ENCODE measurements at regions not wholly inside any gene's neighbourhood (a gene's known extent, or its start where the extent isn't known, plus 50 kb on each side); places are given as distances from the start of the nearest gene placed in this dataset.

DNA sequence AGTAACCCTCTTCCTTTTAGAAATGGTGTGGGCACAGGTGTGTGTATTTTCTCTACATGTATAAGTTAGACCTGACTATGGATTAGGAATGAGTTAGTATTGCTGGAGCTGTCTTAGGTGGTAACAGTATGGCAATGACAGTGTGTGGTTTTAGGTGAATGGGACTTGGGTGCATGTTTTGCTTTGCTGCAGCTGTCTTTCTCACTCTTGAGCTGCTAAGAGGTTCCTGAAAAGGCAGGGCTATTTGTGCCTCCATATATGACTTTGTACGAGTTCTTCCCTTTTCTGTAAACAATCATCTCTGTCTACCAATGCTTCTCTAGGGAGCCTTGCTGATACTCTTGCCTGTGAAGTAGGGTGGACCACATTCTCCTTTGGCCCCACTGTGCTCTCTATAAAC, 234.8 kb upstream of the HHIP start:
- CTCF ChIA-PET (ENCODE audit: partially characterized antibody), result no interaction called here
- H2BK12ac ChIP-seq (ENCODE audit: low read depth, low read length), result no peak overlapping the region
- no peak overlapping the region for H3K4me3 ChIP-seq (ENCODE audit: extremely low read depth in 1 of 4, insufficient read depth in 2 of 4, low read depth in 3 of 4, low read length in 4 of 4)
- H4K20me1 ChIP-seq (replicated peaks in 1 of 2; ENCODE audit: control insufficient read depth in 1 of 2, insufficient read depth in 2 of 2, low read length in 2 of 2), result no peaks in the 10 kb centered on the region
- no peaks in the 10 kb centered on the region for H3K79me1 ChIP-seq (ENCODE audit: low read depth, low read length)
- DNase-seq (ENCODE audit: low read depth in 1 of 2, low spot score in 2 of 2) (no peak), FAIRE-seq (no peak)
- H3K23ac ChIP-seq (ENCODE audit: insufficient read length), result no peak overlapping the region
- H3K9ac ChIP-seq (replicated peaks in 1 of 4; ENCODE audit: extremely low read depth in 1 of 4, low read depth in 3 of 4, low read length in 3 of 4), result no peak overlapping the region
- H2AFZ ChIP-seq (ENCODE audit: low read length), result no peak overlapping the region
- no peaks in the 10 kb centered on the region for H3K79me2 ChIP-seq (ENCODE audit: control insufficient read depth in 1 of 2, insufficient read depth in 2 of 2, low read length in 2 of 2)
- no peak overlapping the region for H3K4ac ChIP-seq (replicated peaks; ENCODE audit: insufficient read length, low read depth, low read length)
- no peak overlapping the region for H3K27ac ChIP-seq (ENCODE audit: low read depth, low read length)
- H2BK120ac ChIP-seq (replicated peaks; ENCODE audit: low read depth, low read length), result no peak overlapping the region
- no peak overlapping the region for H2AK5ac ChIP-seq (ENCODE audit: low read depth, low read length)
- no peak overlapping the region for H3K56ac ChIP-seq (replicated peaks; ENCODE audit: insufficient read length, low read depth, low read length)
- POLR2A ChIA-PET (ENCODE audit: partially characterized antibody), result no interaction called here
- H3K18ac ChIP-seq (ENCODE audit: extremely low read depth, low read length), result no peak overlapping the region
- no peak overlapping the region for H3K14ac ChIP-seq (ENCODE audit: insufficient read length)
- 77% methylated on average over 1 of the region's 1 CpG; no CpG with 5 or more reads in 1 of the 2 experiments for WGBS, 2 experiments (ENCODE audit: extremely low coverage in 1 of 2, insufficient coverage in 1 of 2, insufficient read length in 1 of 2, insufficient replicate concordance in 2 of 2, low coverage in 1 of 2, low lambda C conversion rate in 2 of 2, missing lambda C conversion rate in 1 of 2)
- H4K5ac ChIP-seq (ENCODE audit: insufficient read length, low read depth, low read length), result no peak overlapping the region
- no peak overlapping the region for H3K4me2 ChIP-seq (ENCODE audit: insufficient read depth in 1 of 2, low read depth in 2 of 2, low read length in 2 of 2)
- no peaks in the 10 kb centered on the region for H3K9me3 ChIP-seq (ENCODE audit: insufficient read depth in 2 of 2, low read depth in 1 of 2, low read length in 1 of 2)
- H3K4me1 ChIP-seq (replicated peaks in 1 of 4; ENCODE audit: control insufficient read depth in 3 of 4, insufficient read depth in 4 of 4, low read length in 3 of 4), result no peaks in the 10 kb centered on the region
- H3K23me2 ChIP-seq (ENCODE audit: low read depth, low read length), result no peaks in the 10 kb centered on the region
- H3K36me3 ChIP-seq (ENCODE audit: control insufficient read depth in 2 of 4, insufficient read depth in 4 of 4, low read length in 3 of 4), result no peaks in the 10 kb centered on the region
- no peak overlapping the region for H2BK5ac ChIP-seq (ENCODE audit: low read depth, low read length)
- no peak overlapping the region for H2BK20ac ChIP-seq (ENCODE audit: low read length)
- no peaks in the 10 kb centered on the region for H3K27me3 ChIP-seq (replicated peaks in 1 of 4; ENCODE audit: control insufficient read depth in 3 of 4, extremely low read depth in 1 of 4, insufficient read depth in 3 of 4, low read length in 3 of 4)
- H4K91ac ChIP-seq (replicated peaks; ENCODE audit: insufficient read length, low read length), result no peak overlapping the region
- H4K8ac ChIP-seq (ENCODE audit: extremely low read depth, insufficient read depth, low read length), result no peak overlapping the region
- H2BK15ac ChIP-seq (ENCODE audit: low read length), result no peak overlapping the region
- TF ChIP-seq TEAD4 (IDR thresholded peaks at IDR 0.05; ENCODE audit: low read depth, low read length), result no peak
- no peak for TF ChIP-seq SAP30 (IDR thresholded peaks at IDR 0.05; ENCODE audit: insufficient read depth, insufficient replicate concordance, low read length)
- TF ChIP-seq, protein P1, sequence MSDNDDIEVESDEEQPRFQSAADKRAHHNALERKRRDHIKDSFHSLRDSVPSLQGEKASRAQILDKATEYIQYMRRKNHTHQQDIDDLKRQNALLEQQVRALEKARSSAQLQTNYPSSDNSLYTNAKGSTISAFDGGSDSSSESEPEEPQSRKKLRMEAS (IDR thresholded peaks at IDR 0.05), result no peak
- TF ChIP-seq SP2 (IDR thresholded peaks at IDR 0.05; ENCODE audit: low read length), result no peak
- no peak for TF ChIP-seq PHF8 (conservative IDR thresholded peaks at IDR 0.05; ENCODE audit: low read depth, low read length)
- no peak for TF ChIP-seq ASH2L (IDR thresholded peaks at IDR 0.05; ENCODE audit: low read length)
- TF ChIP-seq SIX5 (IDR thresholded peaks at IDR 0.05; ENCODE audit: low read depth, low read length), result no peak
- TF ChIP-seq EGR1 (IDR thresholded peaks at IDR 0.05; ENCODE audit: borderline replicate concordance, low read depth, low read length), result no peak
- TF ChIP-seq POU5F1 (IDR thresholded peaks at IDR 0.05; ENCODE audit: low read depth, low read length), result no peak
- TF ChIP-seq GABPA (IDR thresholded peaks at IDR 0.05; ENCODE audit: borderline replicate concordance, insufficient read depth, low read length), result no peak
- no peak for TF ChIP-seq KDM1A (IDR thresholded peaks at IDR 0.05; ENCODE audit: borderline replicate concordance, low read length)
- TF ChIP-seq KDM5A (IDR thresholded peaks at IDR 0.05; ENCODE audit: low read length), result no peak
- TF ChIP-seq CREB1 (IDR thresholded peaks at IDR 0.05), result no peak

Measured in H1 (cell line).